HG03354 (cell line): ENCODE measurements at regions not wholly inside any gene's neighbourhood (a gene's known extent, or its start where the extent isn't known, plus 50 kb on each side); places are given as distances from the start of the nearest gene placed in this dataset.

Experiments used
- ATAC-seq: cut with Tn5 transposase; IDR thresholded peaks from one replicate; pipeline ENCODE4 v1.9.1; 2021; ENCODE audit warnings: mild to moderate bottlenecking; ENCODE audit not compliant: unreplicated experiment, poor library complexity, severe bottlenecking

- ATAC-seq: no peak
Observed at GRCh38 chr16:64892835-64893785, 228.8 kb downstream of the CDH11 start.

DNA sequence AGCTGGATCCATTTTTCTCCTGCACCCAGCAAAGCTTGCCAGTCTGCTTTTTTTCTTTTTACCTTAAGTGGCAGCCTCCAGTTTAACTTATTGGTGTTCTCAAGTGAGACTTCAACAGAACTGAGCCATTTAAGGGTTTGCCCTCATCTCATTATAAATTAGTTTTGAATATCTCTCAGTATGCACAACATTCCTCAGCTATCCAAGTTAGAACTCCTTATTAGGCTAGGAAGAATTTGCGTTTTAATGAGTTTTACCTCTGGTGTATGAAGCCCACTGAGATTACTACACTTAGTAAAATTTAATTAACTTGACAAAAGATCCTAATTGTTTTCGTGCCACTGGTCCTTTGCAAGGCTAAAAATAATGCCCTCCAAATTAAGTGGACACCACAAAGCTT lies 232.4 kb downstream of the CDH11 start:
- ATAC-seq: no peak

DNA sequence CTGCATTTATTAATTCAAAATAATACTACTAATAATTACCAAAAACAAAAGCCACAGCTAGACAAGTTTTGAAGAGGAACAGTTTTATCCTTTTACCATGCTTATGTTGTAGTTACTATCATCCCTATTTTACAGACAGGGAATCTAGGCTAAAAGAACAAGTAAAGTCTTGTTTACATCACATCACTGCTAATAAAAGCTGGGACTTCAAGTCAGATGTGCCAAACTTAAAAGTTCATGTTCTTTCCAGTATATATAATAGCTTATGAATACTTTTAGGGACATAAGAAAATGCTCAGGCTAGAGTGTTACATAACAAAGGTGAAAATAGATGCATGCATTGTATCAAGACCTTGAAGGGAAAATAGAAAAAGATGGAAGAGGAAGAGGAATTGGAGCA lies 234.2 kb downstream of the CDH11 start:
- no peak for ATAC-seq

GRCh38 chr16:64882078-64882784 lies 239.6 kb downstream of the CDH11 start:
- no peak for ATAC-seq

- no peak for ATAC-seq
Observed at GRCh38 chr16:64880994-64881393, 240.9 kb downstream of the CDH11 start.

- ATAC-seq: no peak
Observed at GRCh38 chr16:64880006-64880405, 241.9 kb downstream of the CDH11 start.

DNA sequence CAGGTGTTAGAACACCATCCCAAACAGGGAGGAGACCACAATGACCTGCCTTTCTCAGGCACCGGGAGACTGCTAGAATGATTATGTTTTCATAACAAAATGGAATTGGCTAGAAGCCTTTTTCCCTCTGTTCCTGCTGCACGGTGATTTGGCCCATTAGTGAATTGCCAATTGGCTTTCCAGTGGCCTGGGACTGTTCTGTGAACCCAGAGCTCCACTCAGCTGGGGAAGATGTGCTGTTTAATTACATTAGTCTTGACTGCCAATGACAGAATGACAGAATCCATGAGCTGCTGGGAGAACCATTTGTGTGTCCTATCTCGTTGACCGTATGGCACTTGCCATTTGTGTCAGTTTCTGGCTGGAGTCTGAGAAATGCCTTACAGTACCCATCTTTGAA lies 242.9 kb downstream of the CDH11 start:
- ATAC-seq: no peak

DNA sequence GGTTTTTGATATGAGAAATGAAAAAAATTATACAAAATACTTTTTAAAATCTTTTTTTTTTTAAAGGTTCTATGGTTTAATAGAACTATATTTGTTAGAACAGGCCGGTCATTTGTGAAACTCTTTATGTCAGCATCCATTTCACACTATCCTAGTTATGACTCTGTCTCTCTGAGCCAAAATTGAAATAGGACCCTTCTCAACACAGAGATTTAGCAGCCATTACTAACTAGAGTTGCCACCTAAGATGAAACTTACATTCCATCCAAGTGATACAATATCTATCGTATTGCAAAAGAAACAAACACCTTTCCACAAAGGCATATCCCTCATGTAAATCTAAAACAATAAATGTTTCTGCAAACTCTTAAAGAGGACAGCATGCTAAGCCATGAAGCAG lies 249.8 kb downstream of the CDH11 start:
- no peak for ATAC-seq

- no peak for ATAC-seq
Observed at GRCh38 chr16:64870859-64871258, 251.0 kb downstream of the CDH11 start.

DNA sequence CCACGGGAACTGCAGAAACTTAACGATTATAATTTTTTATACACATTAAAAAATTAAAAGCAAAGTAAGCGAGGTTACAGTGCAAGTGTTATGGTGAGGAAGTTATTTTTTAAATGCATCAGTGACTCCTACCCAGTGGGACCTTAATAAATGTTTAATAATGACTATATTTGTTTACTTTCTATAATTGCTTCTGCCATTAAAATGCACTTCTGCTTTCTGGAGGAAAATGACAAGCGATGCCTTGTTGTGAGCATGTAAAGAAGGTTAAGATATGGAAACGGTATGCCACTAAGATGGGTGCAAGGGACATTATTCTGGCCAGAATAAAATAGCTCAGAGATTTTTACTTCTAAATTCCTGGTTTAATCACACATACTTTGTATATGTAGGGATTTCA lies 252.1 kb downstream of the CDH11 start:
- no peak for ATAC-seq

GRCh38 chr16:64866021-64866420 lies 255.8 kb downstream of the CDH11 start:
- ATAC-seq: no peak

DNA sequence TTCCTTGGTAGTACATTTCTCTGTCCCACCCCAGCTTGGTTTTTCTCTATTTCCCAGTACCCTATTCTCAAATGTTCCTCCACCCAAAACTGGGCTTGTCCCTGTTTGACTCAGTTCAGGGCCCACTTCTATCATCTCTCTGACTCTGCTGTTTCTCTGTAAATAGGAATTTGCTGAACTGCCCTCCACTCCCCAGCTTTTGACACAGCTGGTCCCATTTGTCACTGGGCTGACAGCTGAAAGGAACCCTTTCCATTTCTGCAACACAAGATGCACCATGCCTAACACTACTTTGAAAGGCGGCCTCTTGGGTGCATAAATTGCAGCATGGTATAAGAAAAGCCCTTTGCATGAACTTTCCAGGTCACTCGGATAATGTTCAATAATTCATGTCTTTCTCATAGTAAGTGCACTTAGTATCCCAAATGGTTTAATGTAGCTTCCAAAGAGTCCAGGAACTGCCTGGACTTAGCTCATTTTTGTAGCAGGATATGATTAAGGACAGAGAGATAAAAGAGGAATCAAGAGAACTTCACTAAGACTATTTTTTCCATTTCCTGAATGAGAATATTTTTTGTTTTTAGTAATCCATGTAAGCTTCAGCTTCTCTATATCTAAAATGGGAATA lies 256.7 kb downstream of the CDH11 start:
- no peak for ATAC-seq

- no peak for ATAC-seq
Observed at GRCh38 chr16:64864232-64864809, 257.5 kb downstream of the CDH11 start.

DNA sequence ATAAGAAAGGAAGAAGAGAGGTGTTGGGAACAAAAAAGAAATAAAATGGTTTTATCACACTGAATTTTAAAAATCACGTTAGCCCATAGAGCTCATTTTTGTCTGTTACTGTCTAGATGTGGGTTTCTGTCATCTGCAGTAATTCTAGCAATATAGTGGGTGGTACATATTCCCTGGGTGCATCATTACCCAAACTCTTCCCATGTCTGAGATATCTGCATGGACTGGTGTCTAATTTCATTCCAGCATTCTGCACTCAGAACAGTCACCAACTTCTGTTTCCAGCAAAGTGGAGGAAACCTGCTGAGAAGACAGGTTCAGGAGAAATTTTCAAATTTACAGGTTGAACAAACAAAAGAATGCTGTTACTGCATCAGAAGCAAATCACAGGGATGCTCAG lies 263.8 kb downstream of the CDH11 start:
- ATAC-seq: no peak

DNA sequence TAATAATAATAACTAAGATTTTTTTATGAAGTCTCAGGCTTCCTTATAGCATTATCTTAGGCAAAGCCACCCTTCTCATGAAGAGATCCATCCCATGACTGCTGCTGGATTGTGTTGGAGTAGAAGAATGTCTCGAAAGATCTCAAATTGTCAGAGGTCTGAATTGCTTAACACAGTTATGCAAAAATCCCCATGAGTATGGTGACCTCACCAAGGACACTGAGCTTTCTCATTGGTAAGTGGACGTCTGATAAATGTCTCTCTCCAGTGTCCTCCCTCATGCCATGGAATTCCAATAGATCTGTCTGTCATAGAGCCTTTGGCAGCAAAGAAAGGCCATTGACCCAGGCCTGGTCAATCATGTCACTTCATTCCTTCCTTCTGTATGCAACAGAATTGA lies 264.5 kb downstream of the CDH11 start:
- no peak for ATAC-seq

DNA sequence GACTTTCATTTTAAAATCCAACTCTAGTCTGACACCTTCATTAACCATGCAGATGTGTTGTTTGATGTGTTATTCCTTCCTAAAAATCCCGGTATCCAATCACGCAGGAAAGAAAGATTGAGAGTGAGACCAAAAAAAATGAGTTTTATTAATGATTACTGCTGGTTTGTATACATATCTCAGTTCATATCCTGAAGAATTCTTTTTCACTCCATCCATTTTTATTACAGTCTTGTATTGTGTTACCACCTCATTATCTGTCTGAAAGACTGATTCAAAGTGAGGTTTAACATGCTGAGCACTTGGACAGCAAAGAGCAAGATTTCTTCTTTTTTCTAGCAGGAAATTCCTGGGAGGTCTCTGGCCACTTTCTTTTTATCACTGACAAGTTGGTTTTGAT lies 268.3 kb downstream of the CDH11 start:
- no peak for ATAC-seq

GRCh38 chr16:64846966-64847365 lies 274.9 kb downstream of the CDH11 start:
- no peak for ATAC-seq

DNA sequence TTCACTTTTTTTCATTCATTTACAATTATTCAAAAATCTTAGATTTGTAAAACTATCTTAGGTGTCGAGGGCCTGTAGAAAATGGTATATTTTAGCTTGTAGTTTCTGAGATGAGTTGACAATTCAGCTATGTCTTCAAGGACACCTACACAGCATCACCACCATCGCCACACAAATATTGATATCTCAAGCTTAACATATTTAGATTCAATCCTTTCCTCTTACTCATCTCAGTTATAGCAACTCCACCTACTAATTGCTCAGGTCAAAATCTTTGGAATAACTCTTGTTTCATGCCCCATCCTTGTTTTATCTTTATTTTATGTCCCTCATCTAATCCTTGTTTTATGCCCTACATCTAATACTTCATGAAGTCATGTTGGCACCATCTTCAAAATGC lies 276.8 kb downstream of the CDH11 start:
- no peak for ATAC-seq

DNA sequence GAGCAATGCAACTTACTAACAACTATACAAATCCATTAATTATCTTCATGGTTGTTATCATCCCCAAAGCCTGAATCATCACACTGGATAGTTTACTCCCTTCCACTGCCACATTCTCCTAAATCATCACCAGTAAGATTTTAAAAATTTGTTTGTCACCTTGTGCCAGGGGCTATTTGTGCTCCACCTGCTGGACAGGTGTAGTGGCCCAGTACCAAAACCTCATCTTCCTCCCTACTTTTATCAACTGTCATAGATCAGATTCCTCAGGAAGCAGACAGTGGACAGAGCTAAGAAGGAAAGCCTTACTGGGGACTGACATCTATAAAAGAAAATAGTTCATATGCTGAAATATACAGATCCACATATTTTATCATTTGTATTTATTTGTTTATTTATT lies 280.4 kb downstream of the CDH11 start:
- ATAC-seq: no peak

GRCh38 chr16:64841071-64841470 lies 280.8 kb downstream of the CDH11 start:
- ATAC-seq: no peak
